HEK293 (cell line): ENCODE measurements at regions not wholly inside any gene's neighbourhood (a gene's known extent, or its start where the extent isn't known, plus 50 kb on each side); places are given as distances from the start of the nearest gene placed in this dataset.

ENCODE experiments used
- ZBTB20 ChIP-seq: fragments of 450-650 bp; formaldehyde crosslinking; IDR thresholded peaks from 2 replicates; pipeline ENCODE4 v1.5.1; 2016; ENCODE audit warnings: missing biosample characterization, missing genetic modification characterization
- ZNF114 ChIP-seq: fragments of 450-650 bp; formaldehyde crosslinking; IDR thresholded peaks from 2 replicates; pipeline ENCODE4 v1.5.0; 2017; ENCODE audit warnings: missing biosample characterization, missing genetic modification characterization
- ZNF626 ChIP-seq: fragments of 450-650 bp; sonication (Bioruptor Pico); formaldehyde crosslinking; IDR thresholded peaks from 2 replicates; pipeline ENCODE4 v1.5.1; 2018; ENCODE audit warnings: missing biosample characterization, missing genetic modification characterization, inconsistent platforms
- ZNF768 ChIP-seq: fragments of 450-650 bp; formaldehyde crosslinking; IDR thresholded peaks from 2 replicates; pipeline ENCODE4 v1.5.1; 2018; ENCODE audit warnings: missing biosample characterization, mild to moderate bottlenecking, missing genetic modification characterization
- ZNF776 ChIP-seq: fragments of 450-650 bp; formaldehyde crosslinking; IDR thresholded peaks from 2 replicates; pipeline ENCODE4 v1.5.0; 2017; ENCODE audit warnings: missing biosample characterization, missing genetic modification characterization, borderline replicate concordance
- TF ChIP-seq, protein P1 (sequence below): IDR thresholded peaks from 2 replicates; pipeline ENCODE4 v1.6.1; 2011; ENCODE audit warnings: mild to moderate bottlenecking, low read depth, low read length, borderline replicate concordance

DNA sequence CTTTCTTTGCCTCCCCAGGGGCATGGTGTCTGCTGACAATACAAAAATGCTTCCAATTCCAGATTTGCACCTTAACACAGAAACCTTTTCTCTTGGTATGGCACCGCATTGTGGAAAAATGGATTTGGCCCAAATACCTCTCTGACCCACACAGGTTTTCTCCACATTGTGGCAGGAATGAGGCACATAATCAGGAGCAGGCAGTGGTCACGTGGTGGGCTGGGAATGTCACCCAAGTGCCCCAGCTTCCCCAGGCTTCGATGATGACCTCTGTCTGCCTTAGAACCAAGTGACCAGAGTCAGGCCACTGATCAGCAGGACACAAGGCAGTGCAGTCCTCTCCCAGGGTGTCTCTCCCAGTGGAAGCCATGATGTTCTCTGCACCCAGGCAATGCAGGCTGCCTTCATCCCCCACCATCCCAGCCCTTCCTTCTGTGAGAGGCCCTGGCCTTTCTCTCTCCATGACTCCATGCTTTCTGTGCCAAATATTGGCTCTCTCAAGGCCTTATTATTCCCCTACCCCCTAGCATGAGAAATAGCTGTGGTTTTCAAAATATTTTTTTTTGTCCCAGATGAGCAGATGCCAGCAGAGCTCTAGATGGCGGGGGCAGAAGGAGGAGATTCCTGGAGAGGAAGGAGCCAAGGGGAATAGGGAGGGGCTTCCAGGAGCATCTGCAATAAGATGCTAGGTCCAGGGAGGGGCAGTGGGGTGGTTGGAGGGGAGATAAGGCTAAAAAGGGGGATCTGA, 198.9 kb downstream of the ACKR3 start:
- TF ChIP-seq ZNF776 (tag by site-specific recombination) (no peak), ZNF768 (tag by site-specific recombination) (no peak), ZBTB20 (tag by site-specific recombination) (no peak), ZNF626 (tag by site-specific recombination) (no peak), ZNF114 (tag by site-specific recombination) (no peak)
- TF ChIP-seq, protein P1, sequence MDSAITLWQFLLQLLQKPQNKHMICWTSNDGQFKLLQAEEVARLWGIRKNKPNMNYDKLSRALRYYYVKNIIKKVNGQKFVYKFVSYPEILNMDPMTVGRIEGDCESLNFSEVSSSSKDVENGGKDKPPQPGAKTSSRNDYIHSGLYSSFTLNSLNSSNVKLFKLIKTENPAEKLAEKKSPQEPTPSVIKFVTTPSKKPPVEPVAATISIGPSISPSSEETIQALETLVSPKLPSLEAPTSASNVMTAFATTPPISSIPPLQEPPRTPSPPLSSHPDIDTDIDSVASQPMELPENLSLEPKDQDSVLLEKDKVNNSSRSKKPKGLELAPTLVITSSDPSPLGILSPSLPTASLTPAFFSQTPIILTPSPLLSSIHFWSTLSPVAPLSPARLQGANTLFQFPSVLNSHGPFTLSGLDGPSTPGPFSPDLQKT = no peak
